ENCODE measurements at regions not wholly inside any gene's neighbourhood (a gene's known extent, or its start where the extent isn't known, plus 50 kb on each side); places are given as distances from the start of the nearest gene placed in this dataset.

DNA sequence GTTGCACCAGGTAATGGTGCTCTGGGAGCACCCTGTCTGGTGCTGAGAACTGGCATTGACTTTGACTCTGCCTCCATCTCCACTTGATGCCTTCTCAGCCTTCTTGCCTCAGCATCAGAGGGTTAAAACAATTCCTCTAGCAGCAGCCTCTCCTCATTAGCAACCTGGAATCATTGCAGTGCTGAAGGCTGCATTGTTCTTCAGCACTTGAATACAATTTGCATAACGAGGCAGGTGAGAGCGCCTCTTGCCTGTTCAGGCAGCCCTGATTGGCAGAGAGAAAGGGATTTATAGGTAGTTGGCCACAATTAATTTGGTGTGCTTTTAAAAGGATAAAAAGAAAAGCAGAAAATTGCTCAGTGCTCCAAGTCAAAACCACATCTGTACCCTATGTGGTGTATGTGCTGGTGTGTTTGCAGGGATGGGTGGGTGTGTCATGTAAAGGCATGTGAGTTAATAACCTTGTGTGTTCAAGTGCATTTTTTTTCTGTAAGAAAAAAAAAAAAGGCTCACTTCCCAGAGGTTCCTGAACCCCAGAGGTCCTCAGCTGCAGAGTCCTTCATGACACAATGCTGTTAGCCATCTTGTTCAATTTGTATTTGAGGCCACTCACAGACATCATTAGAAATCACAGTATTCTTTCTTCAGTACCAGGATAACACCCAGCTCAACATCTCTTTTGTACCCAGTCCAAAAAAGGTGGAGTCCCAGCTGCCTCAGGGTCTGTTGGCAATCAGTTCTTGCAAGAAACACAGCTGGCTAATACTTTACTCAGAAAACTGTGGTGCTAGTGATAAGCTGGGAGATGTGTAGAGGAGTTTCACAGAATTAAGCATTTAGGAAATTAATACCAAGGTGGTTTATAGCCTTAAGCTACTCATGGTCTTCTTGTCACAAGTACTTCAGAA lies 385.6 kb downstream of the GRIN2B start:
- DNase-seq (ENCODE audit: low read depth), result no peak

DNA sequence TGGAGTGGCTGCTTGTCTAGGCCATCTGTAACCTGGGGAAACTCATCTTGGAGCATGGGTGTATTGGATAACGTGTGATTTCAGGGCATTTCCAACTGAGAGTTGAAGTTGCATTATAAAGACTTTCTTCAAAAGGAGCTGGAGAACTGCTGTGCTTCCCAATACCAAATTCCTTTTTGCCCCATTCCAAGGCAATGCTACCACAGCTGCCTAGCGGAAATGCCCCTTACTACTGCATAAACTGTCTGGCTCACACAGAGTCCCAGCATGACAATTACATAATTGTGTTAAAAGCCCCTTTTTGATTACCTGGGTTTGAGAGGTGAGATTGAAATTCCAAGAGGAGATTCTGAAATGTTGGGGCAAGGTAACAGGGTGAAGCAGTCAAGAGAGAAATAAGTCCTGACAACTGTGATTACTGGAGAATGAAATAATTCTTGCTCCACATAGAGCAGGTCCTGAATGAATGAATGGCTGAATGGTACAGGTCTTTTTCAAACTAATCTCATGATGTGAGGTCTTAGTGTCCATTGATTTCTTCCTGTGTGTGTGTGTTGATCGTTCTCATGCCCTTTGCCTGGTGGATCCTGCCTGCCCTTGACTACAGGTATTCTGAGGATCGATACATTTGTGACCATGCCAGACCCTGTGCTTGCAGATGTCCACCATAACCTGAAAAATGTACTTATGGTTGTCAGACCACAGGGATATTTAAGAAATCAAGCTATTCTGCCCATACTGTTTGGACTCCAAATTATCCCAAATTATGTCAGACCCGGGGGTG lies 386.5 kb downstream of the GRIN2B start:
- no peak for DNase-seq (ENCODE audit: low read depth)

DNA sequence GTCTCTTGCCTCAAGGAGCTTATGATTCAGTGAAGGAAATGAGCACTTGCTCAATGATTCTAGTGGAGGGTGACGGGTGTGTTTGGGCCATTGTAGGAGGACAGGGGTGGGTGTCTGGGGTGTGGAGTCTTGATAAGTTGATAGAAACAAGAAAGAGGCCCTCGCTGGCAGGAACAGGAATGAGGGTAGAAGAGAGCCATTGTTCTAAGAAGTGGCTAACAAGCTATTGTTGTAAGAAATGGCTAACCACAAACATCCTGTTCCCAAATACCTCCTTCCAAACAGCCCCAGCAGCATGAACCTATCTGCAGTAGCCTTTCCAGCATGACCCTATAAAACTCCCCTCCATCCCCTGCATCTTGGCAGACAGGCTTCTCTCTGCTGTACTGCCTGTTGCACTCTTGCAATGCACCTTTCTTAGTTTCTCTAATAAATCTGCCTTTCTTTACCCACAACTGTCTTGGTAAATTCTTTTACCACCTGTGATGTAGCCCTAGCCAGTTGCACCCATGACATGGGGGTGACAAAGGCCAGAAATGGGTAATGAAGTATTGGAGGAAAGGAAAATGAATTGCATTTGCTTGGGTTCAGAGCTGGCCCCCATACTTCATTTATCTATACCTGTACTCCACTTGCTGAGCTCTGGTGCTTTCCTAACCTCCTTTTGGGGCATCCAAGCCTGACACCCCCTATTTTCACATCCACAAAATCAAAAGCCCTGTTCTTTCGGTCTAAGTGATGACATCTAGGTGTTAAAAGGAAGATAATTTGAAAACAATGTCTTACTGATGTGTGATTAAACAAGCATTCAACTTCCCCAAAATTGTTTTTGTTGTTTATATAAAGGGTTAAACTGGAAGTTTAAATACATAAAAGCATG lies 389.1 kb downstream of the GRIN2B start:
- DNase-seq (ENCODE audit: low read depth), result no peak

DNA sequence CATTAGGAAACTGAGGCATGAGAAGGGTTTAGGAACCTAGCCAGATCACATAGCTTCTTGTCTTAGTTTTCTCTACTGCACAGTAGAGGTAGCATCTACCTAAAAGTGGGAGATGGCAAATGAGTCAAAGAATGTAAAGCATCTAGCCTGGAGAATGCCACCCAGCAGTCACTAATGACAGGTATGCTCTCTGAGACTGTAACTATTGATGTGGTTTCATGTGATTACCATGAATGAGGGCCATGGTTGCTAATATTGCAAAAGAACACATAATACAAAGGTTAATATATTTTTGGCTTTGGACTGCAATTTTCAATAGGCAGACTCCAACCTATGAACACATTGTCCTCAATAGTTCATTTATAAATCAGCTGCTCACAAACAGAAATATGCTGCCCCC lies 389.9 kb downstream of the GRIN2B start:
- DNase-seq (ENCODE audit: low read depth), result no peak

GRCh38 chr12:13591059-13591458 lies 390.3 kb downstream of the GRIN2B start:
- DNase-seq (ENCODE audit: low read depth), result no peak

- DNase-seq (ENCODE audit: low read depth), result no peak
Observed at GRCh38 chr12:13588574-13588973, 392.0 kb downstream of the EMP1 start.

GRCh38 chr12:13587721-13588390 lies 391.3 kb downstream of the EMP1 start:
- DNase-seq (ENCODE audit: low read depth), result no peak

- DNase-seq (ENCODE audit: low read depth), result no peak
Observed at GRCh38 chr12:13586361-13586760, 389.8 kb downstream of the EMP1 start.

GRCh38 chr12:13584541-13584940 lies 388.0 kb downstream of the EMP1 start:
- DNase-seq (ENCODE audit: low read depth), result no peak

GRCh38 chr12:13583630-13584029 lies 387.1 kb downstream of the EMP1 start:
- no peak for DNase-seq (ENCODE audit: low read depth)

DNA sequence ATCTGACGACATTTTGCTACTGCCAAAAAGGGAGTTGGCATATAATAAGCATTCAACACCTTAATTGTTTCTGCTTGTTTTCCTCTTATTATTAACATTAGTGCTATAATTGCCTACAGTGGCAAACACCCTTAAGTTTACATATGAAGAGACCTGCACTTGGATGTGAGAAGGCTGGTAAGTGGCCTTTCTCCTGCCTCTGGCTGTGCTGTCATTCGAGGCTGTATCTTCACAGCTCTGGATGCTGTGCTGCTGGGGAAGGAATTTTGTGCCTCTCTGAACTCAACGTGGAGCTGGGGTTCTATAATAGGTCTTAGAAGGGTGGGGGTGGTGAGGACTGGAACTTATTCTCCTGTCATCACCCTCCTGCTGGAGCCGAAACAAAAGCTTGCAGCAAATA lies 385.9 kb downstream of the EMP1 start:
- DNase-seq (ENCODE audit: low read depth), result no peak

DNA sequence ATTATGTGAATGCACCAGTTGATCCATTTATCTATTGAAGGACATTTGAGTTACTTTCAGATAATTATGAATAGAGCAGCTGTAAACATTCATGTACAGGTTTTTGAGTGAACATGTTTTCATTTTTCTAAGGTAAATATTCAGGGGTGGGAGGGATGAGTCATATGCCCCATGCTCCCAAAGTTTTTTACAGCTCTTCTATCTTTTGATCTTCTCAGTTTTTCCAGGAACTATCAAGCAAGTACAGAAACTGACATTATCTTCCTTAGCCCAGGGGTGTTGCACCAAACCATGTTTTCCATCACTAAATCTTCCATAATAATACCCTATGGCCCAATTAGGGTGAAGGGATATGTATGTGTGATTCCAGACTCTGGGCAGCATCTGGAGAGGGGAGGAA lies 384.5 kb downstream of the EMP1 start:
- DNase-seq (ENCODE audit: low read depth), result no peak

DNA sequence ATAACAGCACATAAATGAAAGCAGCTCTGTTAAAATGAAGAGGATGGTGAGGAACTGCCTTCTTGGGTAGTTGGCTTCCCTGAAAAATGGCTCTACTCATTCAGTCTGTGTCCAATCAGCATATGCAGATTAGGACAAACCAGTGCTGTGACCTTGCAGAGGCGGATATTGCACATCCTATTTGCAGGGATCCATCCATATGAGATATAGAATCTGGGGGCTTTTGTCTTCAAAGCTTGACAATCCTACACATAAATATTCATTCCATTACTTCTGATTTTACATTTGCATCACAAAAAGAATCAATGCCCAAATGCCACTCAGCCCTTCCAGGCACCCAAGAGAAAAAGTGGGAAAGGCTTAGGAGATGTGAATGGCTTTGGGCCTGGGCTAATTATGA lies 383.7 kb downstream of the EMP1 start:
- DNase-seq (ENCODE audit: low read depth), result no peak

- DNase-seq (ENCODE audit: low read depth), result no peak
Observed at GRCh38 chr12:13576935-13577500, 380.5 kb downstream of the EMP1 start.

DNA sequence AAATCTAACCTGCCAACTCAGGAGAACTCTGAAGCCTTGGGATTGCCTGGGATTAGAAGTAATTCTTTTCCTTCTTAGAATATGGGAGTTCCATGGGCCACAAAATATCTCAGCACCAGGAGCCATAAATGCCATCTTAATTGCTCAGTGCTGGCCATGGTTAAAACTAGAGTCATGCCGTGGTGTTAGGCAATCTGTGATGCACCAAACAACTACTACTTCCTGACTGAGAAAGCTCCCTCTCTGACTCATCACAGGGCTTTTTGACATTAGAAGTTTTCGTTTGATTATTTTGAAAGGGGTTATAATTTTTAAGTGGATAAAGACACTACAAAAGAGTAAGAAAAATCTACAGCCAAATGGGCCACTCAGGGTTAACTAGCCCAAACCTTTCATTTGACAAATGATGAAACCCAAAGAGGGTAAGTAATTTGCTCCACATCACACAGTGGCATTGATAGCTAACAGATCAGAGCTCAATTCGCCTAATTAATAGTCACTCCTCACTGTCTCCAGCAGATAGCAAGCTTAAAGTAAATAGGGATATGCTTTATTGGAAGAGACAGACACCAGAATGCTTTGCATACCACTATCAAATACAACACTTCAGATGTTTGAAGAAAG lies 377.3 kb downstream of the EMP1 start:
- DNase-seq (ENCODE audit: low read depth), result no peak

DNA sequence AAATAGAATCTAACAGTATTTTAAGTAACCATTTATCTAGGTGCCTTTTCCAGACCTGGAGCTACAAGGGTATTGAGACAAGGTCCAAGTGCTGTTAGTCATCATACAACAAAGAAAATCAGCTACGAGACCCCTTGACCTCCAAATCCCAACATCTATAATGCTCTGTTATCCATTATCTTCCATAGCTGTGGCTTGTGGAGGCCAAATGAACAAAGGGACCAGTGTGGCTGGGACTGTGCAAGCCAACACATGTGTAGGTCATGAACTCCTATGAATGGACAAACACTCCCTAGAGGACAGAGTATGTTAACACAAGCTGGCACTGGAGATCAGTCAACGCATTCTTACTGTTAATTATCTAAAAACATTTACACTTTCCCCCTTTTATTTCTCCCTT lies 374.5 kb downstream of the EMP1 start:
- DNase-seq (ENCODE audit: low read depth), result no peak

GRCh38 chr12:13570005-13570694 lies 373.6 kb downstream of the EMP1 start:
- no peak for DNase-seq (ENCODE audit: low read depth)

DNA sequence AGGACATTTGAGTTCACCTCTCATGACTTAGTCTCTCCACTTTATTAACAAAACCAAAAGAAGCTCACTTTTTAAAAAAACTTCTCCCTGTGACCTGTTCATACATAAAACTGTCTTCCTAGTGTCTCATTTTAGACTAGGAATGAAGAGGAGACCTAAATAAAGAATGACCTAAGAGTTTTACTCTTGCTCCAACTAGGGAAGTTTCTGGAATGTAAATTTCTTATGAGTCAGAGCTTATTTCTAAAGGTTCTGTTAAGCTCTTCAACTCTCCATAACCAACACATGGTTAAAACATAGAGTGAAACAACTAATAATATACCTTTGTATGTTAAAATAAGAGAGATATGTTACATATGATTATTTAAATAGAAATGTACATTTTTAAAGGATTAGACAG lies 369.8 kb downstream of the EMP1 start:
- no peak for DNase-seq (ENCODE audit: low read depth)

DNA sequence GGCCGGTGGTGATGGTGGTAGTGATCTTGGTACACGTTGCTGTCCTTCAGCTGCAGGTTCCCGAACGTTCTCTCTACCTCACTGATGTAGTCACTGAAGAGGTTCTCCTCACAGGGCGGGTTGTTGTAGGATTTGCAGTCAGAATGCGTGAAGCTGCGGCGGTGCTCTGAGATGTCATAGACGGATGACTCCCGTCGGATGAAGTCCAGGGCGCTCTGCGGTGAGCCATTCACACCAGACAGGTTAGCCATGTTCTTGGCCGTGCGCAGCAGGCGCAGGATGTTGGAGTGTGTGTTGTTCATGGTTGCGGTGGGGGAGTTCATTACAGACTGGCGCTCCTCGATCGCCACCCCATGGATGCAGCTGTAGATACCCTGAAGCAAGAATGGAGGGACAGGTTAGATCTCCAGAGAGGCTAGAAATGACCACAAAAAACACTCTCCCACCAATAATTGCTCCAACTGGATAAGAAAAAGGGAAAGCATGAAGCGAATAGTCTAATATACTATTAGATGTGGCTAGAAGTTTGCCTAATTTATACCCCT lies 367.8 kb downstream of the EMP1 start:
- no peak for DNase-seq (ENCODE audit: low read depth)

GRCh38 chr12:13563743-13564125 lies 367.2 kb downstream of the EMP1 start:
- no peak for DNase-seq (ENCODE audit: low read depth)
